GM12874 (cell line): ENCODE measurements at regions not wholly inside any gene's neighbourhood (a gene's known extent, or its start where the extent isn't known, plus 50 kb on each side); places are given as distances from the start of the nearest gene placed in this dataset.

ENCODE experiments used
- TF ChIP-seq, protein P1 (sequence below): IDR thresholded peaks from 2 replicates; pipeline ENCODE4 v1.5.1; 2011; ENCODE audit warnings: low read depth, mild to moderate bottlenecking, control low read depth, low read length, moderate library complexity; ENCODE audit not compliant: insufficient read depth

DNA sequence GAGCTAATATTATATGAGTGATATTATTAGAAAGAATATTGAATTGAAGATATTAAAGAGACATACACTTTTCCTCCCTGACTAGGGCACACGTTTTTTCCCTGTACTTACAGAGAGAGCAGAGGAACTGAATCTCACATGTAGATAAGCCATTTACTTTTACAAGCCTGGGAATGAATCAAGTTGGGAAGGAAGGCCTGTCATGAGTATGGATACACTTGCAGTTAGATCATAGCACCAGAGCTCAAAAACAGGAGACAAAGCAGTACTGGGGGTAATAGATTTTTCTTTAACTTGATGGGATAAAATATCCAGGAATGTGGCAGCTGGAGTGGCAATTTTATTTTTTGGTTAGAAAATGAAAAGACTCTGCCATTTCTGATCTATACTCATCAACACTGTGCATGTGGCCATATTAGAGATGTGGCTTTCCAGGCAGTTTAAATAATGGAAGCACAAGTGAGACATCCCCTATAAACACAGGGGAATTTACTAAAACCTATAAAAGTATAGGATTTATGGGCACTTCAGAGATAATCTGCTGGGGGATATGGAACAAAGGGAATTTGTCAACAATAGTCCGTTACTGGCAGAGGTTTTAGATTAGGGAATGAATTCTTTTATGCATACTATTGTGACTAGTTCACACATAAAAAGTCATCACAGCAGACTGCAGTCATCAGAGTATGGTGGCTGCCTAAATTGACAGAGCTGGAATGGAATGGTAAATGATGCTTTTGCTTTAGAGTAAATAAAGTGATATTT, 657.7 kb upstream of the MBL2 start:
- TF ChIP-seq, protein P1, sequence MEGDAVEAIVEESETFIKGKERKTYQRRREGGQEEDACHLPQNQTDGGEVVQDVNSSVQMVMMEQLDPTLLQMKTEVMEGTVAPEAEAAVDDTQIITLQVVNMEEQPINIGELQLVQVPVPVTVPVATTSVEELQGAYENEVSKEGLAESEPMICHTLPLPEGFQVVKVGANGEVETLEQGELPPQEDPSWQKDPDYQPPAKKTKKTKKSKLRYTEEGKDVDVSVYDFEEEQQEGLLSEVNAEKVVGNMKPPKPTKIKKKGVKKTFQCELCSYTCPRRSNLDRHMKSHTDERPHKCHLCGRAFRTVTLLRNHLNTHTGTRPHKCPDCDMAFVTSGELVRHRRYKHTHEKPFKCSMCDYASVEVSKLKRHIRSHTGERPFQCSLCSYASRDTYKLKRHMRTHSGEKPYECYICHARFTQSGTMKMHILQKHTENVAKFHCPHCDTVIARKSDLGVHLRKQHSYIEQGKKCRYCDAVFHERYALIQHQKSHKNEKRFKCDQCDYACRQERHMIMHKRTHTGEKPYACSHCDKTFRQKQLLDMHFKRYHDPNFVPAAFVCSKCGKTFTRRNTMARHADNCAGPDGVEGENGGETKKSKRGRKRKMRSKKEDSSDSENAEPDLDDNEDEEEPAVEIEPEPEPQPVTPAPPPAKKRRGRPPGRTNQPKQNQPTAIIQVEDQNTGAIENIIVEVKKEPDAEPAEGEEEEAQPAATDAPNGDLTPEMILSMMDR = no peak

DNA sequence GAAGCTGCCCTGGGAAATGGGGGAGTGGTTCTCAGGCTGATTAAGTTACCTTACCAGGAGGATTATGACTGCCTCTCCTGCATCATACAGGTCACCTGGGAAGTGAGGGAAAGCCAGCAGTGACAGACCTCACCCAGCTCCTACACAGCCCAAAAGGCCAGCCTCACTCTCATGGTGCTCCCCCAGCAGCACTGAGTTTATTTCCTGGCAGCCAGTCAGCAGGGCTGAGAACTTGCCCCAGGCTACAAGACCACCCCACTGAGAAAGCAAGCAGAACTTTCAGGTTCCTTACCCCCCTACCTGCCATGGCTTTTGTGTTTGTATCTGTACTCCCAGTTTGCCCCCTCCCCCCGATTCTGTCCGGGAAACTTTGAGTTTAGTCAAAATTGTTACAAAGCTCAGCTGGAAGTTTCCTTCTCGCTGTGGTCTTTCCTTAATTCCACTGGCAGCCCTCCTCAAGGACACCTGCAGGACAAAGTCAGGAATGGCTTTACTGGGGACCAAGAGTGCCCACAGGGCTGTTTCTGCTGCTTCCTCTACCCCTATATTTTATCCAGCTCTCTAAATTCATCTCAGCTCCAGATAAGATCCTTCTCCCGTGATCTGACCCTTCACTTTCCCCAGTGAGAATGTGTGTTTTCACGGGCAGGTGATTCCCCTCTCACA, 649.8 kb upstream of the MBL2 start:
- TF ChIP-seq, protein P1 = no peak

DNA sequence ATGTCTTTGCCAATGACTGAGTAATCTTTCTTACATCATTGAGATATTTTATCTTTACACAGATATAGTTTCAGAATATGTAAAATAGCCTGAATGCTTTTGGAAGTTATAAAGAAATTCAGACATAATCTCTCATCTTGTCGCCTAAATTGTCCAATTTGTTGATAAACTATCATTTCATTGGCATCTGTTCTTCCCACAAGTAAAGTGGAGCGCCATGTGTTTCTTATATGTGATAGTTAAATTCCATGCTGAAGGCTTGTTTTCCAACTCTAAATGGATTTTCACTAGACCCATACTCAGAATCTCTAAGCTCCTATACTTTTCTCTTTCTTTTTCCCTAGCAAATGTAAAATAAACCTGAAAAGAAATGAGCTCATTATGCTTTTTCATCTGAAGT, 640.1 kb upstream of the MBL2 start:
- TF ChIP-seq, protein P1 = no peak

DNA sequence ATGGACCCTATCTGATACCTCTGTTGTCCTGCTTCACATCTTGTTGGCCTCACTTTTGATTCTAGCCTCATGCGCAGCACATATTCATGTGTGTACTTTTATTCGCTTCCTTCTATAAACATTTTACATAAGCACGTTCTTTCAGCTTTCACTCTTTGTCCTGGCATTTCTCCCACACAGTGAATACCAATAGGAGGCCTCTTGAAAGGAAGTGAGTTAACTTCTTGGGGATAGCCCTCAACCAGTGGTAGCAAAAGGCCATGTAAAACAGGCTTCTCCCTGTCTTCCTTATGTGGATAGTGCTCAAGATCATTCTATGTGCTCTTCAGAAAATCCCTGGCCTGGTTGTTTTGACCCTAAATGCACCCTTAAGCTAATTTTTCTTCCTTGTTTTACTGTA, 633.9 kb upstream of the MBL2 start:
- TF ChIP-seq, protein P1 = no peak

DNA sequence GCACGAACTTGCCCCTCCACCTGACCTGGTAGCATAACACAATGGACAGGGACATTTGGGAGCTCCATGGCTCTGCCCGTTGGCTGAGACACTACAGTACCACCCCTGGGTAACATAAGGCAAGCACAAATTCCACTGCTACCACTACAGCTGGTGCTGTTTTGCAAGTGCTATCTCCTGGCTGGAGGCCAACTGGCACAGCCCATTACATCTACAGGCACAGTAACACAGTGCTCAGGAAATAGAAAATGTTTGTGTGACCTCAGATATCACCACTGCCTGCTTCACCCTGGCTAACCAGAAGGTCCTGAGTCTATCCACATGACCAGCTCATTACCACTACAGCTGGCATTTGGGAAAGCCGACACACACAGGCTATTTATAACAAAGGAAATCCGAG, 631.1 kb upstream of the MBL2 start:
- TF ChIP-seq, protein P1 = no peak

DNA sequence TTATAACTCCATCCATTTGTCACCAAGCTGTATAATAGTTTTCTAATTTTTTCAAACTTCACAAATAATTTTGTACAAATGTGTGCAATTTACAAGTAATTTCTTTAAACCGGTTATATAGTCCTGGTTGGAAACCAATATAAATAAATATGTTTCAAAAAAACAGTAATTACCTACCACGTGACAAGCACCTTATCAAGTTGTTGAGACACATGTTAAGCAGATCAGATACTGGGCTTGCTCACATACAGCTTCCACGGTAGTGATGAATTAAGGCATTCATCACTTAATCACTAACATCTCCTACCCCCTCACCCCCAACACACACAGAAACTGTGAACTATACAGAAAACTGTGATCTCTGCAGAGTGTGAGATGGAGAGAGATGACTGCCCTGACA, 630.0 kb upstream of the MBL2 start:
- TF ChIP-seq, protein P1 = no peak

DNA sequence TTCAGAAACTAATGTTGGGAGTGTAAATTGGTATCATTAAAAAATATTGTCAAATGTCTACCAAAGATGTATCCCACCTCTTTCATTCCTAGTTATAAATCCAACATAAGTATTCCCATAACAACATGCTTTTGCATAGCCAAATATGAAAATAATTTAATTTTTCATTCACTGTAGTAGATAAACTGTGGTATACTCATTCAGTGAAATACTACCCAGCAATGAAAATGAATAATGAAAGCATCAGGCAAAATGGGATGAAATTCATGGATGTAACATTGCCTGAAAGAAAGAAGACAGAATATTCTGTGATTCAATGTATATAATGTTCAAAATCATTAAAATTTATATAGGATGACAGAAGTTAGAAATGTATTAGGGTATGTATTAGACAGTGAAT, 629.0 kb upstream of the MBL2 start:
- TF ChIP-seq, protein P1 = no peak
